HepG2 (cell line): ENCODE measurements at regions not wholly inside any gene's neighbourhood (a gene's known extent, or its start where the extent isn't known, plus 50 kb on each side); places are given as distances from the start of the nearest gene placed in this dataset.

Experiments
- ATAC-seq: fragments of 200-7000 bp; cut with Tn5 transposase; 3 replicates; pipeline ENCODE4 v1.9.1; 2020; ENCODE audit warnings: mild to moderate bottlenecking, moderate library complexity
- BruUV-seq: library from RNA; stranded (reverse); fragments of 400-500 nt; replicated peaks from 2 replicates; lab custom pipeline; 2021; lab: Mats Ljungman, UMichigan
- CTCF ChIA-PET: fragments of 300-600 bp; formaldehyde crosslinking; extraction: SDS; loops from one replicate; lab custom pipeline; 2021; ENCODE audit warnings: low total read pairs, inconsistent platforms, low intra/inter-chr PET ratio; lab: Yijun Ruan, JAX
- POLR2A ChIA-PET: fragments of 350-600 bp; sonication (Branson Sonifier 250); formaldehyde crosslinking; loops from one replicate; lab custom pipeline; 2020; ENCODE audit warnings: antibody characterized with exemption, inconsistent platforms; lab: Yijun Ruan, JAX
- DNase-seq: peaks from one replicate; pipeline ENCODE4 v3.0.0-alpha.2; 2015; ENCODE audit warnings: low spot score
- FAIRE-seq: peaks from 3 replicates; lab custom pipeline; 2011; peaks lifted over from hg19 to GRCh38; lab: Jason Lieb, UNC
- H2AFZ ChIP-seq: one replicate; pipeline ENCODE4 v1.6.1; 2011; ENCODE audit warnings: low read length, inconsistent platforms
- H3K27ac ChIP-seq: fragments of 300-600 bp; 3 replicates; pipeline ENCODE4 v1.8.0; 2011; ENCODE audit warnings: mixed run types, mild to moderate bottlenecking, mixed read lengths, low read length, inconsistent platforms; ENCODE audit not compliant: insufficient read depth; ENCODE audit errors: extremely low read length
- H3K27me3 ChIP-seq, 2 experiments: fragments of 200-600 bp in 1 of 2; 2 replicates in 1 of 2; 3 replicates in 1 of 2; pipeline versions ENCODE4 v1.6.0 to v1.8.0; 2011; ENCODE audit warnings: low read length in 2 of 2, mild to moderate bottlenecking in 2 of 2, moderate library complexity in 2 of 2, inconsistent platforms in 1 of 2; ENCODE audit not compliant: insufficient read depth in 2 of 2, control insufficient read depth in 1 of 2
- H3K36me3 ChIP-seq, 2 experiments: fragments of 200-600 bp in 1 of 2; replicated peaks in 1 of 2; 2 replicates in 1 of 2; 3 replicates in 1 of 2; pipeline versions ENCODE4 v1.5.1 to v1.8.0; 2011; ENCODE audit warnings: low read length in 2 of 2, inconsistent platforms in 1 of 2; ENCODE audit not compliant: insufficient read depth in 2 of 2, control insufficient read depth in 1 of 2
- H3K4me1 ChIP-seq: 2 replicates; pipeline ENCODE4 v1.5.1; 2012; ENCODE audit warnings: low read length, inconsistent platforms; ENCODE audit not compliant: insufficient read depth
- H3K4me2 ChIP-seq: 2 replicates; pipeline ENCODE4 v1.6.0; 2011; ENCODE audit warnings: low read depth, low read length, inconsistent platforms
- H3K4me3 ChIP-seq, 3 experiments: fragments of 200-600 bp in 1 of 3; sonication (generic), shearing (Covaris generic) in 1 of 3; replicated peaks in 1 of 3; 2 replicates each; pipeline ENCODE4 v1.5.1; 2011 to 2016; ENCODE audit warnings: low read length in 3 of 3, inconsistent platforms in 2 of 3, low read depth in 2 of 3, mild to moderate bottlenecking in 2 of 3, control low read depth in 1 of 3, mixed read lengths in 1 of 3; ENCODE audit not compliant: insufficient read depth in 1 of 3
- H3K79me2 ChIP-seq: one replicate; pipeline ENCODE4 v1.6.1; 2011; ENCODE audit warnings: low read length, inconsistent platforms; ENCODE audit not compliant: insufficient read depth
- H3K9ac ChIP-seq: 2 replicates; pipeline ENCODE4 v1.6.0; 2011; ENCODE audit warnings: mild to moderate bottlenecking, low read depth, low read length, inconsistent platforms; ENCODE audit not compliant: insufficient read depth
- H3K9me3 ChIP-seq: 2 replicates; pipeline ENCODE4 v1.5.1; 2012; ENCODE audit warnings: mild to moderate bottlenecking, low read length
- H4K20me1 ChIP-seq: 2 replicates; pipeline ENCODE4 v1.6.0; 2011; ENCODE audit warnings: inconsistent platforms, mild to moderate bottlenecking, low read length, moderate library complexity; ENCODE audit not compliant: insufficient read depth
- CBX1 ChIP-seq: IDR thresholded peaks from one replicate; pipeline ENCODE4 v1.6.1; 2016; ENCODE audit warnings: antibody characterized with exemption, low read depth
- GPN1 ChIP-seq: sonication (generic); formaldehyde crosslinking; IDR thresholded peaks from 2 replicates; pipeline ENCODE4 v1.5.1; 2020; ENCODE audit warnings: missing genetic modification reagents, borderline replicate concordance
- HOMEZ ChIP-seq: IDR thresholded peaks from 2 replicates; pipeline ENCODE4 v1.6.1; 2016; ENCODE audit warnings: low read depth
- KAT2B ChIP-seq: fragments of 150-350 bp; IDR thresholded peaks from 2 replicates; pipeline ENCODE4 v1.6.1; 2014; ENCODE audit warnings: low read depth, low read length, borderline replicate concordance
- KDM3A ChIP-seq: IDR thresholded peaks from 2 replicates; pipeline ENCODE4 v1.6.1; 2018; ENCODE audit warnings: low read depth, missing compliant biosample characterization
- MAX ChIP-seq: IDR thresholded peaks from 2 replicates; pipeline ENCODE4 v1.6.1; 2012; ENCODE audit warnings: inconsistent platforms
- NFE2 ChIP-seq: sonication (generic); formaldehyde crosslinking; IDR thresholded peaks from 2 replicates; pipeline ENCODE4 v1.4.0; 2020; ENCODE audit warnings: missing genetic modification reagents
- NFRKB ChIP-seq: fragments of 450-650 bp; IDR thresholded peaks from 2 replicates; pipeline ENCODE4 v1.6.1; 2017
- SRSF1 ChIP-seq: fragments of 200-400 bp; formaldehyde crosslinking; optimal IDR thresholded peaks from 2 replicates; pipeline ENCODE3; 2017; ENCODE audit warnings: mild to moderate bottlenecking, low read depth, low read length, moderate library complexity
- TMF1 ChIP-seq: sonication (generic); formaldehyde crosslinking; IDR thresholded peaks from 2 replicates; pipeline ENCODE4 v1.8.1; 2022; ENCODE audit warnings: low read depth, missing genetic modification reagents
- ZNF160 ChIP-seq: sonication (generic); formaldehyde crosslinking; IDR thresholded peaks from 2 replicates; pipeline ENCODE4 v1.8.0; 2022; ENCODE audit warnings: mild to moderate bottlenecking, inconsistent platforms, missing genetic modification reagents
- in situ Hi-C: cut with HindIII; loops from 2 replicates; pipeline ENCODE4 v1.10.0; 2017; ENCODE audit warnings: low pct_unique_long_range_greater_than_20kb; ENCODE audit not compliant: extremely low pct_ligation_motif_present
- intact Hi-C: fragments of 100-400 bp; cut with micrococcal nuclease; formaldehyde crosslinking; loops from one replicate; pipeline ENCODE4 v1.10.0; 2022; ENCODE audit not compliant: unreplicated experiment

DNA sequence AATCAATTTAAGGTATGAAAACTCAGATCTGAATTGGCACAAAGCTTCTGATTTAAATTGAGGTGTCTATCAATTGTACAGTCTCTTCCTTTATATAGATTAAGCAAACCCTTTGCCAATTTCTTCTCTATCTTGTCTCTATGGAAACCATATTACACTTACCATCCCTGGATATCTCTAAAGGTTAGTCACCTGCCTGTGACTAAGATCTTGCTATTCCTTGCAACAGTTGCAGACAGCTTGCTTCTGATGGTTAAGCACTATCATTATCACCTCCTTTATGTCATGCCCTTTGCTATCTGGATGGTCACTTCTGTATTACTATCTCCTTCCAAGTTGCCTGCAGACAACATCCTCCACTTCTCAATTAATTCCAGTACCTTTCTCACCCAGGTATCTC lies 998.6 kb upstream of the B3GALT2 start:
- Histone ChIP-seq H2AFZ (no peak overlapping the region), H3K27me3 (no peaks in the 10 kb centered on the region), H3K36me3 (no peaks in the 10 kb centered on the region), H3K4me3 (no peak overlapping the region), H3K4me1 (no peaks in the 10 kb centered on the region), H3K4me2 (no peak overlapping the region), H3K9ac (no peak overlapping the region), H3K27ac (no peak overlapping the region), H4K20me1 (no peaks in the 10 kb centered on the region), H3K9me3 (no peaks in the 10 kb centered on the region), H3K79me2 (no peaks in the 10 kb centered on the region)
- no peak for DNase-seq
- intact Hi-C loops (no loop called here), in situ Hi-C loops (no loop called here)
- TF ChIP-seq MAX (no peak), TMF1 (no peak), KDM3A (no peak), ZNF160 (CRISPR knock-in tag) (no peak), HOMEZ (no peak)
- BruUV-seq = no TSS peak
- ChIA-PET POLR2A (no interaction called here), CTCF (no interaction called here)
- no peak for FAIRE-seq
- no peak for ATAC-seq

DNA sequence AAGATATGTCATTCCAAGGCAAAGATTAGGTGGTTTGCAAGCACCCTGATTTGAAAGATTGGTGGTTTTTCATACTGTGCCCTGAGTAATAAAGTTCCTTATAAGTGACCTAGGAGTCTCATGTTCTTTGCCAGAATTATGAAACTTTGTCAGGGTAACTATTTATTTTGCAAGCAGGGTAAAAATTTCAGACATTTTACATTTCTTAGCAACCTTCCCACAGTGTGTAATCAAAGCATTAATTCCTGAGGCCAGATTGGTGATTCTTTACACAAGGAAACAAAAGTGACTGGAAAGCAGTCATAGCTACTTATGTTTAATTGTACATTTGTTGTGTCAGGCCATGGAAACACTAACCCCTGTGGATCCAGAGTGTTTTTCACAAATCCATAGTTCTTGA lies 998.0 kb upstream of the B3GALT2 start:
- ATAC-seq (no peak), DNase-seq (no peak), FAIRE-seq (no peak)
- ChIA-PET CTCF (no interaction called here), POLR2A (no interaction called here)
- no peak for TF ChIP-seq CBX1
- TF ChIP-seq SRSF1 = no peak
- no peak for TF ChIP-seq GPN1 (CRISPR knock-in tag)
- no peak for TF ChIP-seq NFE2
- no peak for TF ChIP-seq NFRKB
- TF ChIP-seq KAT2B = no peak
- Histone ChIP-seq H4K20me1 (no peaks in the 10 kb centered on the region), H3K79me2 (no peaks in the 10 kb centered on the region), H3K9me3 (no peaks in the 10 kb centered on the region), H3K4me1 (no peaks in the 10 kb centered on the region), H2AFZ (no peak overlapping the region), H3K36me3 (no peaks in the 10 kb centered on the region), H3K9ac (no peak overlapping the region), H3K4me3 (no peak overlapping the region), H3K4me2 (no peak overlapping the region), H3K27me3 (no peaks in the 10 kb centered on the region), H3K27ac (no peak overlapping the region)
- intact Hi-C loops (no loop called here), in situ Hi-C loops (no loop called here)
- BruUV-seq = no TSS peak
